ENCODE measurements at regions not wholly inside any gene's neighbourhood (a gene's known extent, or its start where the extent isn't known, plus 50 kb on each side); places are given as distances from the start of the nearest gene placed in this dataset.

- no peak for TF ChIP-seq GATA2 (IDR thresholded peaks at IDR 0.05; ENCODE audit: low read depth, low read length)
- TF ChIP-seq GATA3 (IDR thresholded peaks at IDR 0.05; ENCODE audit: low read depth, low read length), result no peak
These were observed 295.7 kb downstream of the ADGRD1 start for GRCh38 chr12:131249246-131250027.

GRCh38 chr12:131250028-131250950, 296.6 kb downstream of the ADGRD1 start:
- TF ChIP-seq GATA2 (IDR thresholded peaks at IDR 0.05; ENCODE audit: low read depth, low read length) (no peak), GATA3 (IDR thresholded peaks at IDR 0.05; ENCODE audit: low read depth, low read length) (no peak)

GRCh38 chr12:131250951-131251315, 297.2 kb downstream of the ADGRD1 start:
- TF ChIP-seq GATA2 (IDR thresholded peaks at IDR 0.05; ENCODE audit: low read depth, low read length) (no peak), GATA3 (IDR thresholded peaks at IDR 0.05; ENCODE audit: low read depth, low read length) (no peak)

GRCh38 chr12:131251336-131252101, 297.8 kb downstream of the ADGRD1 start:
- no peak for TF ChIP-seq GATA2 (IDR thresholded peaks at IDR 0.05; ENCODE audit: low read depth, low read length)
- no peak for TF ChIP-seq GATA3 (IDR thresholded peaks at IDR 0.05; ENCODE audit: low read depth, low read length)

GRCh38 chr12:131253376-131254026, 299.8 kb downstream of the ADGRD1 start:
- TF ChIP-seq GATA2 (IDR thresholded peaks at IDR 0.05; ENCODE audit: low read depth, low read length) (no peak), GATA3 (IDR thresholded peaks at IDR 0.05; ENCODE audit: low read depth, low read length) (no peak)

GRCh38 chr12:131254374-131254773, 300.7 kb downstream of the ADGRD1 start:
- TF ChIP-seq GATA2 (IDR thresholded peaks at IDR 0.05; ENCODE audit: low read depth, low read length) (no peak), GATA3 (IDR thresholded peaks at IDR 0.05; ENCODE audit: low read depth, low read length) (no peak)

DNA sequence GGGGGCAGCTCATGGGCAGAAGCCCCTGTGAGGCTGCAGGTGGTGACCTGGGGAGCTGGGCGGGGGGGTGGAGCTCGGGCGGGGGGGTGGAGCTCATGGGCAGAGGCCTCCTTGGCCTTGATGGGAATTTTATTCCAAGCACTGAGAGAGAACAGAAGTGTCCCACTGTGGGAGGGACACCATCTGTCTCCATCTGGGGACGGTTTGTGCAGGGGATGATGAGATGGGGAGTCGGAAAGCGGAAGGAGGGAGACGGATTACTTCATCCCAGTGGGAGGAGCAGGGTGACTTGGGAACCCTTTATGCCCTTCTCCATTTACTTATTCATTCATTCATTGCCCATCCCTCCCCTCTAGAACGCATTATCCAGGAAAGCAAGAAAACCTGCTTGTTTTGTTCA, 304.7 kb downstream of the ADGRD1 start:
- TF ChIP-seq GATA2 (IDR thresholded peaks at IDR 0.05; ENCODE audit: low read depth, low read length), result no peak
- TF ChIP-seq GATA3 (IDR thresholded peaks at IDR 0.05; ENCODE audit: low read depth, low read length), result no peak

- TF ChIP-seq GATA2 (IDR thresholded peaks at IDR 0.05; ENCODE audit: low read depth, low read length), result no peak
- no peak for TF ChIP-seq GATA3 (IDR thresholded peaks at IDR 0.05; ENCODE audit: low read depth, low read length)
These were observed 306.7 kb downstream of the ADGRD1 start for GRCh38 chr12:131260251-131260905.

DNA sequence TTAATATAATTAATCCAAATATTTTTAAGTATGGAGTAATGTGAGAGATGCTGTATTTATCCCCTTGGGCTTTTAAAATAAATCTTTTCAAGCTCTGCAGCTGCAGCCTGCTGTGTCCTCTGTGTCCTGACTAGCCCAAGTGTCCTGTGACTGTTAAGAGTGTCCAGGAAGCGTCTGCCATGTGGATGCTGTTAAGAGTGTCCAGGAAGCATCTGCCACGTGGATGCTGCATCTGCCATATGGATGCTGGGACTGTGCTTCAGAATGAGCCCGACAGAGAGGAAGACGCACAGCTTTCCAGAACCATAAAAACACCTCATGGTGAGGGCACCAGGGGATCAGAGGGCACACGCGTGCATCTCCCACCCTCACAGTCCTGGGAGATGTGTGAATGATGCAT, 307.2 kb downstream of the ADGRD1 start:
- no peak for TF ChIP-seq GATA2 (IDR thresholded peaks at IDR 0.05; ENCODE audit: low read depth, low read length)
- no peak for TF ChIP-seq GATA3 (IDR thresholded peaks at IDR 0.05; ENCODE audit: low read depth, low read length)

DNA sequence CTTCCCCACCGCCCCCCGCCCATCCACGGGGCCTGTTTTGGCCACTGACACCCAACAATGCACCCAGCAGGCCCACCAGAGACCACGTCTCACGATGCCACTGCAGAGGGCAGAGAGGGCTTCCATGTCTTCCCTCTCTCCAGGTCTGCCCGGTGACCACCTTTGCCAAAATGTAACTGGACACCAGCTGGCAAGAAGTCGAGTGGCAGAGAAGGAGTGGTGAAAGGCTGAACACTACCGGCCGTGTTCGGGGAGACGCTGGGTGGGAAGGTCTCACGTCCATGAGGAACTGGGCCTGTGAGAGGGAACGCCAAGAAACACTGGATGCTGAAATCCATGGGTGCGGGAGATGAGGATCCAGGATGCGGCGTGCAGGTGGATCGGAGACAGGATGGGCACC, 308.2 kb downstream of the ADGRD1 start:
- TF ChIP-seq GATA3 (IDR thresholded peaks at IDR 0.05; ENCODE audit: low read depth, low read length) (no peak), GATA2 (IDR thresholded peaks at IDR 0.05; ENCODE audit: low read depth, low read length) (no peak)

- no peak for TF ChIP-seq GATA3 (IDR thresholded peaks at IDR 0.05; ENCODE audit: low read depth, low read length)
- TF ChIP-seq GATA2 (IDR thresholded peaks at IDR 0.05; ENCODE audit: low read depth, low read length), result no peak
These were observed 309.9 kb downstream of the ADGRD1 start for GRCh38 chr12:131263626-131264025.

- no peak for TF ChIP-seq GATA2 (IDR thresholded peaks at IDR 0.05; ENCODE audit: low read depth, low read length)
- TF ChIP-seq GATA3 (IDR thresholded peaks at IDR 0.05; ENCODE audit: low read depth, low read length), result no peak
These were observed 310.9 kb downstream of the ADGRD1 start for GRCh38 chr12:131264635-131265034.
